ENCODE measurements at regions not wholly inside any gene's neighbourhood (a gene's known extent, or its start where the extent isn't known, plus 50 kb on each side); places are given as distances from the start of the nearest gene placed in this dataset.

DNA sequence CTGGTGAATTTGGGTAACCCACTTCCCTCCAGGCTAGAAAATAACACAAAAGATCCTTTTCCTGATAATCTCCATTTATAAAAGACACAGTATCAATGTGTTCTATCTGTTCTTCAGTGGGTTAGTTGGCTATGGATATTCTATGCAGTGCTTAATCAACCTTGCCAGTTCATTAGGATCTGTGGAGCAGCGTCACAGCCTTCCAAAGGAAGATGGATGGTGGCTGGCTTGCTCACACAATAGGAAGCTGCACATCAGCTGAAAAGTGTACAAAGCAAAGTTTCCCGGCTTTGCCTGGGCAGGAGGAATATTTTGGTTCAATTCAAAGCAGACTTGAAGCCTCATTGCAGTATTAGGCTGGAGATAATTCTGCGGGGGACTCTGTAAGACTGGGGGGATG, 70.3 kb upstream of the CA10 start:
- DNase-seq (ENCODE audit: low spot score in 2 of 2): no peak
- intact Hi-C loops (cut with DNase I; ENCODE audit: low total_unique reads): no loop called here
- H3K4me3 ChIP-seq (ENCODE audit: low read depth, poor library complexity, severe bottlenecking): no peak overlapping the region
- 60 to 63% methylated on average over 3 of the region's 3 CpGs for WGBS, 2 donors
- TF ChIP-seq, protein P1, sequence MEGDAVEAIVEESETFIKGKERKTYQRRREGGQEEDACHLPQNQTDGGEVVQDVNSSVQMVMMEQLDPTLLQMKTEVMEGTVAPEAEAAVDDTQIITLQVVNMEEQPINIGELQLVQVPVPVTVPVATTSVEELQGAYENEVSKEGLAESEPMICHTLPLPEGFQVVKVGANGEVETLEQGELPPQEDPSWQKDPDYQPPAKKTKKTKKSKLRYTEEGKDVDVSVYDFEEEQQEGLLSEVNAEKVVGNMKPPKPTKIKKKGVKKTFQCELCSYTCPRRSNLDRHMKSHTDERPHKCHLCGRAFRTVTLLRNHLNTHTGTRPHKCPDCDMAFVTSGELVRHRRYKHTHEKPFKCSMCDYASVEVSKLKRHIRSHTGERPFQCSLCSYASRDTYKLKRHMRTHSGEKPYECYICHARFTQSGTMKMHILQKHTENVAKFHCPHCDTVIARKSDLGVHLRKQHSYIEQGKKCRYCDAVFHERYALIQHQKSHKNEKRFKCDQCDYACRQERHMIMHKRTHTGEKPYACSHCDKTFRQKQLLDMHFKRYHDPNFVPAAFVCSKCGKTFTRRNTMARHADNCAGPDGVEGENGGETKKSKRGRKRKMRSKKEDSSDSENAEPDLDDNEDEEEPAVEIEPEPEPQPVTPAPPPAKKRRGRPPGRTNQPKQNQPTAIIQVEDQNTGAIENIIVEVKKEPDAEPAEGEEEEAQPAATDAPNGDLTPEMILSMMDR (IDR thresholded peaks at IDR 0.05): no peak
- no peak for TF ChIP-seq POLR2A (IDR thresholded peaks at IDR 0.05)

DNA sequence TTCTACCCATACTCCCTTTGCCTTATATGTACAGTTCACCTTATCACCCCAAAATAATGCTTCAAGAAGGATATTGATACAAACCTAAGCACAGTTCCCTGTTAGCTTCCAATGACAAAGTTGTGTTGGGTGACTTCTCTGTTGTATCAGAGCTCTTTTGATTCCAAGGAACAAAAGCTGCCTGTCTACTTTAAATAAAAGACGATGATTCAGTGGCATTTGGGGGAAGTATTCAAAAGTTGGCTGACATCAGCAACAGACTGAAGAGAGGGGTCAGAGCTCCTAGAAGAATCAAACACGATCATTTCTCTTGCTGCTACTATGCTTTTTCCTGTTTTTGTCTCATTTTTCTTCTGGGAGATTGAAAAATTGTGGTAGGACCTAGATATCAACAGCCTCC, 69.4 kb upstream of the CA10 start:
- 53 to 64% methylated on average over 2 of the region's 2 CpGs for WGBS, 2 donors
- TF ChIP-seq POLR2A (IDR thresholded peaks at IDR 0.05): no peak
- TF ChIP-seq, protein P1 (IDR thresholded peaks at IDR 0.05): no peak
- DNase-seq (ENCODE audit: low spot score in 2 of 2): no peak
- intact Hi-C loops (cut with DNase I; ENCODE audit: low total_unique reads): no loop called here
- no peak overlapping the region for H3K4me3 ChIP-seq (ENCODE audit: low read depth, poor library complexity, severe bottlenecking)

DNA sequence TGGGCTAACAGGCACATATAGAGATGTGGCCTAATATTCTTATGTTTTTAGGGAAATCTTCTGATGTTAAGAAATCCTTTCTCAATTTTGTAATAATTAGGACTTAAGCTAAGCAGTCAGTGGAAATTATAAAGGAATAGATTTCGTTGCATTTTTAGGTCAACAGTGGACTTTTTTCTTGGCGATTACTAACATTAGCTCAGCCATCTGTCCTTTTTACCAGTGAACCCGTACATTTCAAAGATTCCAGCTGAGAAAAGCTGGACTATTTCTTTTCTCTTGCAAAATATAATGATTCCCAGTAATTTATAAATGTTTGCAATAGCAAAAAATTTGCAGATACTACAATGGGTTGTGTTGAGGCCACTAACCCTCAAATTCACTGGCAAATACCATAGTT, 54.9 kb upstream of the CA10 start:
- H3K4me3 ChIP-seq (ENCODE audit: low read depth, poor library complexity, severe bottlenecking): no peak overlapping the region
- DNase-seq (ENCODE audit: low spot score in 2 of 2): no peak
- TF ChIP-seq, protein P1 (IDR thresholded peaks at IDR 0.05): no peak
- no peak for TF ChIP-seq POLR2A (IDR thresholded peaks at IDR 0.05)
- WGBS, 2 donors: 54 to 79% methylated on average over 3 of the region's 3 CpGs
- intact Hi-C loops (cut with DNase I; ENCODE audit: low total_unique reads): no loop called here

DNA sequence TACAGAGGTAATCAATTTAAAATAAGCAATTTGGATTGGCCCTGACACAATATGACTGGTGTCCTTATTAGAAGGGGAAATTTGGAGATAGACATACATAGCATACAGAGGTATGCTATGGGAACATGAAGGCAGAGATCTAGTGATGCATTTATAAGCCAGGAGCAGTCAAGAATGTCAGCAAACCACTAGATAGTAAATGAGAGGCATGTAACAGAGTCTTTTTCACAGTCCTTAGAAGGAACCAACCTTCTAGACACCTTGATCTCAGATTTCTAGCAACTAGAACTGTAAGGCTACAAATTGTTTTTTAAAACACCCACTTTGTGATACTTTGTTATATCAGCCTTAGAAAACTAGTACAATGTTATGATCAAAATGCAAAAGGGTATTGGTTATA, 54.3 kb upstream of the CA10 start:
- TF ChIP-seq, protein P1 (IDR thresholded peaks at IDR 0.05): no peak
- no peak for TF ChIP-seq POLR2A (IDR thresholded peaks at IDR 0.05)
- no peak for DNase-seq (ENCODE audit: low spot score in 2 of 2)
- no peak overlapping the region for H3K4me3 ChIP-seq (ENCODE audit: low read depth, poor library complexity, severe bottlenecking)
- intact Hi-C loops (cut with DNase I; ENCODE audit: low total_unique reads): no loop called here

DNA sequence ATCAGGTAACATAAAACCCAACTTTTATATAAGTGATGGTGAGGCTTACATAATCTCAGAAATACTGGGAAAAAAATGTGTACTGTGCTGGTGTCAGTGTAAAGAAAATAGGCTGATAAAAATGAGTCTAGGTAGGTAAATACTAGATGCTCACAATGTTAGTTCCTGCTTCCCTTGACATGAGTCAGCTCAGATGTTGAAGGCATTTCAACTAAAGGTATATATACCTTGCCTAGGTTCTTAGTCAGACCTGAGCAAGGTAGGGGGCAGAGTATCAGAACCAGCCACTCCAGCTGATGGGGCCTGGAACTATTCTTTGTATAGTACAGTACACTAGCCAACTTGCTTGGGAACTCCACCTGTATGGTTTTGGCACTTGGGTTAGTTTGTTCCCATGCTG, 51.0 kb upstream of the CA10 start:
- intact Hi-C loops (cut with DNase I; ENCODE audit: low total_unique reads): no loop called here
- TF ChIP-seq, protein P1 (IDR thresholded peaks at IDR 0.05): no peak
- TF ChIP-seq POLR2A (IDR thresholded peaks at IDR 0.05): no peak
- no peak overlapping the region for H3K4me3 ChIP-seq (ENCODE audit: low read depth, poor library complexity, severe bottlenecking)
- no peak for DNase-seq (ENCODE audit: low spot score in 2 of 2)
